ENCODE measurements at regions not wholly inside any gene's neighbourhood (a gene's known extent, or its start where the extent isn't known, plus 50 kb on each side); places are given as distances from the start of the nearest gene placed in this dataset.

DNA sequence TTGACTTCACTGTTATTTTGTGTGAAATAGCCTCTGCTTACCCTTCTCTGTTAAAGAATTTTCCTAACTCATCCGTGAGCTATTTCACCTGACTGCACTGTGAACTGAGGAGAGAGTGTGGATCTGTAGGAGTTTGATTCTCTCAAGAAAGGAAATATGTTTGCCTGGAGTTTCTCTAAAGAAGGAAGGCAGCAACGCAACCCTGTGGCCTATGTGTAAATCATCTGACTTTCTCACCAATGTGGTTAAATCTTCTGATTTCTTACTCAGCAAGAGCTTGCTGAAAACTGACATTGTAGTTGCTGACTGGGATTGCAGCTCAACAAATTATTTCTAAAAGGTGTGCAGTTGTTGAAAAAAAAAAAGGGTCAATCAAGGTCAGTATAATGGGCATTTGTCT is 153.9 kb upstream of the PELI1 start:
- H2BK15ac ChIP-seq (replicated peaks; ENCODE audit: low read depth) = no peak overlapping the region
- no peak overlapping the region for H3K4me3 ChIP-seq (ENCODE audit: low read length)
- H4K5ac ChIP-seq (ENCODE audit: low read length) = no peak overlapping the region
- H2BK120ac ChIP-seq (ENCODE audit: low read depth, low read length) = no peak overlapping the region
- no peak for DNase-seq
- H3K23ac ChIP-seq (ENCODE audit: low read length) = no peak overlapping the region
- WGBS (ENCODE audit: extremely low coverage, insufficient coverage, low lambda C conversion rate) = no CpG with 5 or more reads among the region's 2 CpGs
- no peak overlapping the region for H2AK5ac ChIP-seq (ENCODE audit: low read length)
- no peak overlapping the region for H4K8ac ChIP-seq (ENCODE audit: low read depth, low read length)
- H3K79me2 ChIP-seq (ENCODE audit: control insufficient read depth, insufficient read depth, low read length) = no peaks in the 10 kb centered on the region
- H3K18ac ChIP-seq (ENCODE audit: low read length) = no peak overlapping the region
- H3K4ac ChIP-seq (ENCODE audit: low read depth, low read length) = no peak overlapping the region
- H3K9ac ChIP-seq (ENCODE audit: low read length) = no peak overlapping the region
- no peak overlapping the region for H3K56ac ChIP-seq (ENCODE audit: low read length)
- no peak overlapping the region for H3K4me2 ChIP-seq (ENCODE audit: low read length)
- no peaks in the 10 kb centered on the region for H3K4me1 ChIP-seq (ENCODE audit: control insufficient read depth, low read depth, low read length)
- no peak overlapping the region for H3K27ac ChIP-seq (ENCODE audit: low read depth, low read length)
- H3K79me1 ChIP-seq (ENCODE audit: low read length) = no peaks in the 10 kb centered on the region
- H2BK5ac ChIP-seq (ENCODE audit: low read length) = no peak overlapping the region
- no peaks in the 10 kb centered on the region for H3K36me3 ChIP-seq (ENCODE audit: control insufficient read depth, insufficient read depth, low read length)
- H3K27me3 ChIP-seq (ENCODE audit: insufficient read depth, low read length, poor library complexity) = no peaks in the 10 kb centered on the region

DNA sequence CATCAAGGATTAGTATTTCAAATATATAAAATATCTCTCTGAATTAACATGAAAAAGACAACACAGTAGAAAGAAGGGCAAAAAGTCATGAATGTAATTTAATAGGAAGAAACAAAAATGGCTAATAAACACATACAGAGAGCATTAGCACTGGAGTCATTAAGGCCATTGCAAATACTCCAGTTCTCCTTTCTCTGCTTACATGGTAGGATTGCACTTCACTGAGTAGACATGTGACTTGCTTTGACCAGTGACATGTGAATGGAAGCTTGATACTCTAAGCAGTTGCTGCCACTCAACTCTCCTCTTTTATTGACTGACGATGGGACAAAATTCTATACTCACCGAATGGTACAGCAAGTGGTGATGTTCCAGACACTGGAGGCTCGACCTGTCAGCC is 153.9 kb upstream of the LGALSL start:
- Histone ChIP-seq H3K27ac (ENCODE audit: low read depth, low read length) (no peak overlapping the region), H3K4me1 (ENCODE audit: control insufficient read depth, low read depth, low read length) (no peaks in the 10 kb centered on the region), H2BK5ac (ENCODE audit: low read length) (no peak overlapping the region), H3K56ac (ENCODE audit: low read length) (no peak overlapping the region), H3K36me3 (ENCODE audit: control insufficient read depth, insufficient read depth, low read length) (no peaks in the 10 kb centered on the region), H2BK15ac (replicated peaks; ENCODE audit: low read depth) (no peak overlapping the region), H3K9ac (ENCODE audit: low read length) (no peak overlapping the region), H3K79me1 (ENCODE audit: low read length) (no peaks in the 10 kb centered on the region), H3K18ac (ENCODE audit: low read length) (no peak overlapping the region), H3K79me2 (ENCODE audit: control insufficient read depth, insufficient read depth, low read length) (no peaks in the 10 kb centered on the region), H3K4ac (ENCODE audit: low read depth, low read length) (no peak overlapping the region), H2BK120ac (ENCODE audit: low read depth, low read length) (no peak overlapping the region), H3K23ac (ENCODE audit: low read length) (no peak overlapping the region), H4K8ac (ENCODE audit: low read depth, low read length) (no peak overlapping the region), H2AK5ac (ENCODE audit: low read length) (no peak overlapping the region), H3K4me3 (ENCODE audit: low read length) (no peak overlapping the region), H4K5ac (ENCODE audit: low read length) (no peak overlapping the region), H3K4me2 (ENCODE audit: low read length) (no peak overlapping the region), H3K27me3 (ENCODE audit: insufficient read depth, low read length, poor library complexity) (no peaks in the 10 kb centered on the region)
- DNase-seq = no peak
- no CpG with 5 or more reads among the region's 3 CpGs for WGBS (ENCODE audit: extremely low coverage, insufficient coverage, low lambda C conversion rate)

DNA sequence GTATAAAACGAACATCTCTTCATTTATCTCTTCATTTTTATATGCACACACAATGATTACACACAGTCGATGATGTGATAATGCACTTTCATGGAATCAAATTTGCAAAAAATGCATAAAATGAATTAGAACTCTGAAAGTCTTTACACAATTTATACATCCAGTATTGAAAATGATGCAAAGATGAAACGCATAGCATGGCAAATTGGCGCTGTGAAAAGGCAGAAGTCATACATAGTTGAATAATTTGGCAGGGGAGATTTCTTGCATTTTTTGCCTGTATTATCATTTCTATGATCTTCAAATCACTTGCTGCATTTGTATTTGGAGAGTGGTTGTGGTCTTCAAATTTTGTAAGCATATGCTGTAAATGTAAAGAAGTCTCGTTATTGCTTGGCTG is 150.7 kb upstream of the LGALSL start:
- Histone ChIP-seq H3K4me1 (ENCODE audit: control insufficient read depth, low read depth, low read length) (no peaks in the 10 kb centered on the region), H3K9ac (ENCODE audit: low read length) (no peak overlapping the region), H2AK5ac (ENCODE audit: low read length) (no peak overlapping the region), H3K4me2 (ENCODE audit: low read length) (no peak overlapping the region), H2BK15ac (replicated peaks; ENCODE audit: low read depth) (no peak overlapping the region), H3K27me3 (ENCODE audit: insufficient read depth, low read length, poor library complexity) (no peaks in the 10 kb centered on the region), H3K4ac (ENCODE audit: low read depth, low read length) (no peak overlapping the region), H2BK5ac (ENCODE audit: low read length) (no peak overlapping the region), H3K79me2 (ENCODE audit: control insufficient read depth, insufficient read depth, low read length) (no peaks in the 10 kb centered on the region), H3K18ac (ENCODE audit: low read length) (no peak overlapping the region), H3K23ac (ENCODE audit: low read length) (no peak overlapping the region), H4K5ac (ENCODE audit: low read length) (no peak overlapping the region), H3K4me3 (ENCODE audit: low read length) (no peak overlapping the region), H3K56ac (ENCODE audit: low read length) (no peak overlapping the region), H2BK120ac (ENCODE audit: low read depth, low read length) (no peak overlapping the region), H3K36me3 (ENCODE audit: control insufficient read depth, insufficient read depth, low read length) (no peaks in the 10 kb centered on the region), H3K27ac (ENCODE audit: low read depth, low read length) (no peak overlapping the region), H4K8ac (ENCODE audit: low read depth, low read length) (no peak overlapping the region), H3K79me1 (ENCODE audit: low read length) (no peaks in the 10 kb centered on the region)
- DNase-seq = no peak
- WGBS (ENCODE audit: extremely low coverage, insufficient coverage, low lambda C conversion rate) = 100% methylated on average over 1 of the region's 5 CpGs

DNA sequence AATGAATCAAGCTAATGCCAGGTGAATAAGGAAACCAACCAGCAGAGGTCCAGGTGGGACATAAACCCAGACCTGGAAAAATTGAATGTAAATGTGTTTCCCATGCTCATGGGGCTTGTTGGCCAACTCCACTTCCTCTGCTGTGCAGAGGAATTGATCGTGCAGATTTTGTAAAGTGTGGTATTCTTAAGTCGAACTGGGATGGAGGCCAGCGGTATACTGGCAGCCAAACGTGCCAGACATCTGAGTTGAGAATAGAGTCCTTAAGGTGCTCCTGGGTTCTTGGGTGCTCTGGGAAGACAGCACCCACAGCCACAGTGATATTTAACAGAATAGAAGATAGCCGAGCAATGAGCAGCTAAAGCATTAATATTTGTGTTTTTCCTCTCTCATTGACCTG is 146.5 kb upstream of the LGALSL start:
- no CpG with 5 or more reads among the region's 5 CpGs for WGBS (ENCODE audit: extremely low coverage, insufficient coverage, low lambda C conversion rate)
- Histone ChIP-seq H3K4me1 (ENCODE audit: control insufficient read depth, low read depth, low read length) (peaks cover 11% of the 10 kb centered on the region), H4K5ac (ENCODE audit: low read length) (no peak overlapping the region), H3K9ac (ENCODE audit: low read length) (no peak overlapping the region), H3K56ac (ENCODE audit: low read length) (no peak overlapping the region), H3K27me3 (ENCODE audit: insufficient read depth, low read length, poor library complexity) (no peaks in the 10 kb centered on the region), H3K4me2 (ENCODE audit: low read length) (no peak overlapping the region), H3K18ac (ENCODE audit: low read length) (no peak overlapping the region), H3K4ac (ENCODE audit: low read depth, low read length) (no peak overlapping the region), H2BK120ac (ENCODE audit: low read depth, low read length) (no peak overlapping the region), H2AK5ac (ENCODE audit: low read length) (no peak overlapping the region), H4K8ac (ENCODE audit: low read depth, low read length) (no peak overlapping the region), H2BK15ac (replicated peaks; ENCODE audit: low read depth) (no peak overlapping the region), H3K23ac (ENCODE audit: low read length) (no peak overlapping the region), H3K4me3 (ENCODE audit: low read length) (no peak overlapping the region), H3K27ac (ENCODE audit: low read depth, low read length) (no peak overlapping the region), H3K36me3 (ENCODE audit: control insufficient read depth, insufficient read depth, low read length) (no peaks in the 10 kb centered on the region), H2BK5ac (ENCODE audit: low read length) (no peak overlapping the region), H3K79me2 (ENCODE audit: control insufficient read depth, insufficient read depth, low read length) (no peaks in the 10 kb centered on the region), H3K79me1 (ENCODE audit: low read length) (no peaks in the 10 kb centered on the region)
- no peak for DNase-seq

DNA sequence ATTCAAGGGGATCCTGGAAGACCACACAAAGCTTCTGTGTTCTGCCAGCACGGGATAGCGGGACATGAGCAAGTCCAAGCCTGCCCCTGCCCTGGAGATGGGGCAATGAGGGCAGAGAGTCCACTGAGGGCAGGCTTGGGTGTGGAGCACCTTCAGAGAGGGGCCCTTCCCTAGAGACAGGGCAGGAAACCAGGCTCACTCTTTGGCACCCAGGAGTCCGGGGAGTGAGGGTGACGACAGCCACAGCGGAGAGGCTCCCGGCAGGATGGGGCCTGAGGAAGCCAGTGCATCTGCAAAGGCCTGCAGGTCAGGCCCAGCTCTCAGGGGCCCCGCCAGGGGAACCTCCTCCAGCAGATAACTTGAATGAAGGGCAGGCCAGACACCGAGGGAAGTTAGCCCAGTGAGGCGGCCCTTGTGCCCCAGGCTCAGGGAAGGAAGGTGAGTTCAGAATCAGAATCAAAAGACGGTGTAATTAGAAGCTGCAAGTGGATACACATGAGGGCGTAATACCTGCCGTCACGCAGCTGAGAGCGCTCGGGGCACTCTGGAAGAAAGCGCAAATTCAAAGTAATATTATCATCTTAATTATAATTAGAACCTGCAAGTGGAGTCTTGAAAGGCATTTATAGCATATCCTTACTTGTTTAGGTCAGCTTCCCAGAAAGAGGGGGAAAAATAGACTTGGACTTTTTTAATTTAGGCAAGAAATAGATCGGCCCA is 142.6 kb upstream of the LGALSL start:
- no peaks in the 10 kb centered on the region for H3K27me3 ChIP-seq (ENCODE audit: insufficient read depth, low read length, poor library complexity)
- DNase-seq = no peak
- peak overlapping the region; percentile 46 for H2BK15ac ChIP-seq (replicated peaks; ENCODE audit: low read depth)
- H3K23ac ChIP-seq (ENCODE audit: low read length) = peak overlapping the region; percentile 18
- H3K9ac ChIP-seq (ENCODE audit: low read length) = peak overlapping the region; percentile 6
- peak overlapping the region; percentile 62 for H3K56ac ChIP-seq (ENCODE audit: low read length)
- H2AK5ac ChIP-seq (ENCODE audit: low read length) = peak overlapping the region; percentile 88
- H3K4ac ChIP-seq (ENCODE audit: low read depth, low read length) = peak overlapping the region; percentile 82
- peak overlapping the region; percentile 91 for H3K18ac ChIP-seq (ENCODE audit: low read length)
- H3K36me3 ChIP-seq (ENCODE audit: control insufficient read depth, insufficient read depth, low read length) = no peaks in the 10 kb centered on the region
- H2BK120ac ChIP-seq (ENCODE audit: low read depth, low read length) = peak overlapping the region; percentile 55
- no peaks in the 10 kb centered on the region for H3K79me1 ChIP-seq (ENCODE audit: low read length)
- WGBS (ENCODE audit: extremely low coverage, insufficient coverage, low lambda C conversion rate) = no CpG with 5 or more reads among the region's 17 CpGs
- H4K5ac ChIP-seq (ENCODE audit: low read length) = no peak overlapping the region
- H3K4me1 ChIP-seq (ENCODE audit: control insufficient read depth, low read depth, low read length) = peaks cover 13% of the 10 kb centered on the region
- H3K4me3 ChIP-seq (ENCODE audit: low read length) = no peak overlapping the region
- no peaks in the 10 kb centered on the region for H3K79me2 ChIP-seq (ENCODE audit: control insufficient read depth, insufficient read depth, low read length)
- no peak overlapping the region for H4K8ac ChIP-seq (ENCODE audit: low read depth, low read length)
- no peak overlapping the region for H3K27ac ChIP-seq (ENCODE audit: low read depth, low read length)
- H2BK5ac ChIP-seq (ENCODE audit: low read length) = peak overlapping the region; percentile 56
- no peak overlapping the region for H3K4me2 ChIP-seq (ENCODE audit: low read length)
